ENCODE measurements at regions not wholly inside any gene's neighbourhood (a gene's known extent, or its start where the extent isn't known, plus 50 kb on each side); places are given as distances from the start of the nearest gene placed in this dataset.
"Not testable (repeated sequence)": the region's sequence is repeated elsewhere in the genome, so short reads cannot be mapped to it uniquely, and the experiment has no call there.

- no peak for DNase-seq (ENCODE audit: low read depth)
These were observed 253.1 kb upstream of the BTG1 start for GRCh38 chr12:92398565-92399309.

GRCh38 chr12:92396647-92397252 is 251.1 kb upstream of the BTG1 start:
- peak; percentile 6 for DNase-seq (ENCODE audit: low read depth)

GRCh38 chr12:92395322-92395721 is 249.7 kb upstream of the BTG1 start:
- DNase-seq (ENCODE audit: low read depth) = no peak

- DNase-seq (ENCODE audit: low read depth) = no peak
These were observed 249.2 kb upstream of the BTG1 start for GRCh38 chr12:92394895-92395294.

- no peak for DNase-seq (ENCODE audit: low read depth)
These were observed 247.9 kb upstream of the BTG1 start for GRCh38 chr12:92393504-92393903.

GRCh38 chr12:92391726-92392125 is 246.1 kb upstream of the BTG1 start:
- not testable (repeated sequence) for DNase-seq (ENCODE audit: low read depth)

- no peak for DNase-seq (ENCODE audit: low read depth)
These were observed 243.8 kb upstream of the BTG1 start for GRCh38 chr12:92389466-92389865.

- no peak for DNase-seq (ENCODE audit: low read depth)
These were observed 239.7 kb upstream of the BTG1 start for GRCh38 chr12:92385296-92385695.

- no peak for DNase-seq (ENCODE audit: low read depth)
These were observed 238.9 kb upstream of the BTG1 start for GRCh38 chr12:92384571-92384970.

GRCh38 chr12:92382383-92382878 is 236.8 kb upstream of the BTG1 start:
- DNase-seq (ENCODE audit: low read depth) = no peak

- DNase-seq (ENCODE audit: low read depth) = no peak
These were observed 236.2 kb upstream of the BTG1 start for GRCh38 chr12:92381856-92382255.

- DNase-seq (ENCODE audit: low read depth) = no peak
These were observed 233.2 kb upstream of the BTG1 start for GRCh38 chr12:92378682-92379479.

GRCh38 chr12:92375504-92375903 is 229.9 kb upstream of the BTG1 start:
- DNase-seq (ENCODE audit: low read depth) = not testable (repeated sequence)

GRCh38 chr12:92370828-92371227 is 225.2 kb upstream of the BTG1 start:
- DNase-seq (ENCODE audit: low read depth) = no peak

GRCh38 chr12:92369636-92370035 is 224.0 kb upstream of the BTG1 start:
- peak; percentile 87 for DNase-seq (ENCODE audit: low read depth)

GRCh38 chr12:92369056-92369455 is 223.4 kb upstream of the BTG1 start:
- DNase-seq (ENCODE audit: low read depth) = no peak

- DNase-seq (ENCODE audit: low read depth) = no peak
These were observed 220.2 kb upstream of the BTG1 start for GRCh38 chr12:92365836-92366235.

- no peak for DNase-seq (ENCODE audit: low read depth)
These were observed 219.7 kb upstream of the BTG1 start for GRCh38 chr12:92365333-92365732.

GRCh38 chr12:92363295-92364146 is 217.9 kb upstream of the BTG1 start:
- DNase-seq (ENCODE audit: low read depth) = peak; percentile 13

- no peak for DNase-seq (ENCODE audit: low read depth)
These were observed 217.1 kb upstream of the BTG1 start for GRCh38 chr12:92362785-92363184.

GRCh38 chr12:92362126-92362525 is 216.5 kb upstream of the BTG1 start:
- no peak for DNase-seq (ENCODE audit: low read depth)

- DNase-seq (ENCODE audit: low read depth) = no peak
These were observed 214.9 kb upstream of the BTG1 start for GRCh38 chr12:92360543-92360942.
